Muscle of leg (tissue), 3 donors: ENCODE measurements at regions not wholly inside any gene's neighbourhood (a gene's known extent, or its start where the extent isn't known, plus 50 kb on each side); places are given as distances from the start of the nearest gene placed in this dataset.

ENCODE experiments used
- DNase-seq: peaks from one replicate; pipeline ENCODE4 v3.0.0; 2013
- H3K27ac ChIP-seq: one replicate; pipeline ENCODE4 v1.5.1; 2013; ENCODE audit warnings: mild to moderate bottlenecking, low read length, control low read depth
- H3K27me3 ChIP-seq: one replicate; pipeline ENCODE4 v1.6.1; 2013; ENCODE audit warnings: low read length; ENCODE audit not compliant: control insufficient read depth, insufficient read depth
- H3K36me3 ChIP-seq: one replicate; pipeline ENCODE4 v1.6.1; 2013; ENCODE audit warnings: low read length; ENCODE audit not compliant: control insufficient read depth, insufficient read depth
- H3K4me1 ChIP-seq: one replicate; pipeline ENCODE4 v1.6.1; 2013; ENCODE audit warnings: low read length; ENCODE audit not compliant: control insufficient read depth, insufficient read depth
- H3K4me3 ChIP-seq: one replicate; pipeline ENCODE4 v1.5.1; 2013; ENCODE audit warnings: low read length, control low read depth
- H3K9me3 ChIP-seq: replicated peaks from 2 replicates; pipeline ENCODE4 v1.6.1; 2013; ENCODE audit warnings: low read depth, low read length; ENCODE audit not compliant: control insufficient read depth
- WGBS: methylation state at CpG from one replicate; pipeline ENCODE4 v1.1.5; 2013; ENCODE audit warnings: missing lambda C conversion rate; ENCODE audit not compliant: insufficient coverage; 5-methylcytosine and 5-hydroxymethylcytosine counted together

- Histone ChIP-seq H3K36me3 (no peaks in the 10 kb centered on the region), H3K4me3 (no peak overlapping the region), H3K9me3 (no peaks in the 10 kb centered on the region), H3K27me3 (no peaks in the 10 kb centered on the region), H3K27ac (no peak overlapping the region), H3K4me1 (no peaks in the 10 kb centered on the region)
- WGBS, result 40% methylated on average over 1 of the region's 4 CpGs
- DNase-seq, result no peak
Measured at GRCh38 chr18:51603551-51603950, 406.1 kb upstream of the MEX3C start.

DNA sequence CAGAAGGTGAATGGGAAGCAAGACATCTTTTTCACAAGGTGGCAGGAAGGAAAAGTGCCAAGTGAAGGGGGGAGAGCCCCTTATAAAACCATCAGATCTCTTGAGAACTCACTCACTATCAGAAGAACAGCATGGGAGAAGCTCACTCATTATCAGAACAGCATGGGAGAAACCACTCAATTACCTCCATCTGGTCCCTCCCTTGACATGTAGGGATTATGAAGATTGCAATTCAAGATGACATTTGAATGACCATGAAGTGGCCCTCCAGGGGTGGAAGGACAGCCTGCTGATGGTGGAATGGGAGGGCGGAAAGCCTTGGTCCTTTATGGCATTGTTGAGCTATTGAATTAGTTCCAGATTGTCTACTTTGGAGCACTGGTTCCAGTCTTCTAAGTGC lies 413.0 kb upstream of the MEX3C start:
- no peak overlapping the region for H3K4me3 ChIP-seq
- no peak for DNase-seq
- no peaks in the 10 kb centered on the region for H3K36me3 ChIP-seq
- no peak overlapping the region for H3K27ac ChIP-seq
- H3K4me1 ChIP-seq, result no peaks in the 10 kb centered on the region
- no CpG with 5 or more reads among the region's 1 CpG for WGBS
- H3K9me3 ChIP-seq, result no peaks in the 10 kb centered on the region
- no peaks in the 10 kb centered on the region for H3K27me3 ChIP-seq

DNA sequence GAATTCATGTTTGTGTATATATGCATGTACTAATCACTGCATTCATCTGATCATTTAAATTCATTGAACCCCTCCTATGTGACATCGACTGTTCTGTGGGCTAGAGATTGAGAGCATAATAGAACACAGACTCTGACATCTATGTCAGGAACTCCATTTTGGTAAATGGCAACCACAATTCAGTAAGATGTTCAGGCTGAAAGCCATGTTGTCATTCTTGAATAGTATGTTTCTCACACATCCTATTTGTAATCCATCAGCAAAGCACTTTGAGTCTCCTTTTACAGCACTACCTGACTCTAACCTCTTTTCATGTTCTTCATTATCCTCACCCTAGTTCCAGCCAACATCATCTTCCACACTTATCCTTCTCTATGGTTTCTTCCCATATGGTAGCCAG lies 413.8 kb upstream of the MEX3C start:
- no peak overlapping the region for H3K27ac ChIP-seq
- no peaks in the 10 kb centered on the region for H3K9me3 ChIP-seq
- H3K4me3 ChIP-seq, result no peak overlapping the region
- H3K4me1 ChIP-seq, result no peaks in the 10 kb centered on the region
- no peaks in the 10 kb centered on the region for H3K27me3 ChIP-seq
- no CpG with 5 or more reads among the region's 1 CpG for WGBS
- no peak for DNase-seq
- H3K36me3 ChIP-seq, result no peaks in the 10 kb centered on the region

GRCh38 chr18:51614033-51614432 lies 416.6 kb upstream of the MEX3C start:
- H3K9me3 ChIP-seq, result no peaks in the 10 kb centered on the region
- WGBS, result 78% methylated on average over 3 of the region's 5 CpGs
- H3K4me1 ChIP-seq, result no peaks in the 10 kb centered on the region
- no peaks in the 10 kb centered on the region for H3K36me3 ChIP-seq
- H3K27me3 ChIP-seq, result no peaks in the 10 kb centered on the region
- no peak for DNase-seq
- no peak overlapping the region for H3K4me3 ChIP-seq
- H3K27ac ChIP-seq, result no peak overlapping the region

GRCh38 chr18:51614967-51615571 lies 417.6 kb upstream of the MEX3C start:
- no peaks in the 10 kb centered on the region for H3K9me3 ChIP-seq
- no peaks in the 10 kb centered on the region for H3K27me3 ChIP-seq
- no peak overlapping the region for H3K4me3 ChIP-seq
- no peaks in the 10 kb centered on the region for H3K36me3 ChIP-seq
- DNase-seq, result peak; percentile 19
- WGBS, result 41% methylated on average over 4 of the region's 7 CpGs
- H3K27ac ChIP-seq, result no peak overlapping the region
- no peaks in the 10 kb centered on the region for H3K4me1 ChIP-seq

DNA sequence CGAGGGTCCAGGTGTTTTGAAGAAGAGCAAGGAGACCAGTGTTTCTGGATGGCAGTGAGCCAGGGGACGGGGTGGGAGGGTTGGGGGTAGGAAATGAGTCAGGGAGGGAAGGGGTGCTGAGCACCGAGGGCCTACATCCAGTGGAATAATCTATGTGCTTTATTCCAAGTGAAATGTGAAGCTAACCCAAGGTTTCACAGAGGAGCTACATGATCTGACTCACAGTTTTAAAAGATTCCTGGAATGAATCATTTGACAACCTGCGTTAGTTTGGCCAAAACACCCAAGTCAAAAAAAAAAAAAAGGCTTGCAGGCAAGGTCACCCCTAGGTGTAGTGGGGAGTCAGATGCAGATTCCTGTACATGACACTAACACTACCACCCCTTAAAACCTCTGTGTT lies 419.7 kb upstream of the MEX3C start:
- no peaks in the 10 kb centered on the region for H3K9me3 ChIP-seq
- H3K27ac ChIP-seq, result no peak overlapping the region
- no peak for DNase-seq
- no peaks in the 10 kb centered on the region for H3K27me3 ChIP-seq
- no peaks in the 10 kb centered on the region for H3K36me3 ChIP-seq
- H3K4me3 ChIP-seq, result no peak overlapping the region
- WGBS, result 28% methylated on average over 3 of the region's 4 CpGs
- no peaks in the 10 kb centered on the region for H3K4me1 ChIP-seq

GRCh38 chr18:51617572-51618260 lies 420.2 kb upstream of the MEX3C start:
- 60% methylated on average over 2 of the region's 2 CpGs for WGBS
- no peaks in the 10 kb centered on the region for H3K9me3 ChIP-seq
- peaks cover 4% of the 10 kb centered on the region for H3K27me3 ChIP-seq
- DNase-seq, result no peak
- no peaks in the 10 kb centered on the region for H3K36me3 ChIP-seq
- peaks cover 2% of the 10 kb centered on the region for H3K4me1 ChIP-seq
- H3K4me3 ChIP-seq, result no peak overlapping the region
- no peak overlapping the region for H3K27ac ChIP-seq

- Histone ChIP-seq H3K4me1 (peaks cover 2% of the 10 kb centered on the region), H3K36me3 (no peaks in the 10 kb centered on the region), H3K27me3 (peaks cover 5% of the 10 kb centered on the region), H3K4me3 (no peak overlapping the region), H3K9me3 (no peaks in the 10 kb centered on the region), H3K27ac (no peak overlapping the region)
- DNase-seq, result no peak
- WGBS, result 20% methylated on average over 1 of the region's 1 CpG
Measured at GRCh38 chr18:51619283-51619682, 421.8 kb upstream of the MEX3C start.

DNA sequence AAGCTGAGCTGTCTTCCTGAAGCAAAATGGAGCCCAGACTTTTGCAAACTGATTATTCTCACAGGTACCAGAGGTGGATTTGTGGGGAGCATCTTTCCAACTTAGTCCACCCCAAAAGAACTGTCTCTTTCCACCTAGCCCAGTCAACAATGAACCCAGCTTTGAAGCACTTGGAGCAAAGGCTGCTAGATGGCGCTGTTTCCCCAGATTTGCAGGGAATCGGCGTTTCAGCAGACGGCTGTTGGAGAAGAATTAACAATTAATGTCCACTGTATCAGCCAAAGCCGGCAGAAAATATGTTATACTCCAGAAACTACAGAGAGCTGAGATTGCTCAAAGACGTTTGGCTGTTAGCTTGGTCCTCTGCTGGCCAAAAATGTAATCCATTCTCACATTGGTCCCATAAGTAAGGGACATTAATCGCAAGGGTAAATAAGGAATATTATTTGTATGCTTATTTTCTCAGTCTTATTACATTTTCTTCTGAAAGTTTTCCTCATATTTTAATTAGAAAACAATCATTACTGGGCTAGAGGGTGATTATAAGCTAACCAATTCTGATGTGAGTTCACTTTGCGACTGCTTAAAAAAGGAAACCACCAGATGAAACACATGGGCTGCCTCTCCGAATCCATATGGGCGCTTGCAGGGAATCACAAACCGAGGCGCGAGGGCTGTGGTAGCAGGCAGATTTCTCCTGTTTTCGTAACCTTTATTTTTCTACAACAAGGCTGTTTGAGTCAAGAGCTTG lies 423.8 kb upstream of the MEX3C start:
- Histone ChIP-seq H3K4me3 (no peak overlapping the region), H3K9me3 (no peaks in the 10 kb centered on the region), H3K36me3 (no peaks in the 10 kb centered on the region), H3K27me3 (peaks cover 5% of the 10 kb centered on the region), H3K4me1 (peaks cover 2% of the 10 kb centered on the region), H3K27ac (no peak overlapping the region)
- WGBS, result 26% methylated on average over 10 of the region's 14 CpGs
- peak; percentile 65 for DNase-seq

DNA sequence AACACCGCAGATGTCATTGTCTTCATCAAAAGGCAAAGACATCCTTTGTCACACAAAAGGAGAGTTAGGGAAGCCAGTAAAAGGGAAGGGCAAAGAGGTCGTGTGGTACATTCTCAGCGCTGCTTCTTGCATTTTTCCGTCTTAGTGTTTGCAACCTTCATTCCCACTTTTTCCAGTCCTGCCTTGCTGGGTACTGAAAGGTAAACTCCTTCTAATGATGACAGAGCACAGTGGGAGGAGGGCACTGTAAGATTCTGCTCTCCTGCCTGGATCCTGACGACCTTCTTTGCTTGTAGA lies 424.3 kb upstream of the MEX3C start:
- Histone ChIP-seq H3K27ac (no peak overlapping the region), H3K4me3 (no peak overlapping the region), H3K36me3 (no peaks in the 10 kb centered on the region), H3K4me1 (peaks cover 2% of the 10 kb centered on the region), H3K27me3 (peaks cover 5% of the 10 kb centered on the region), H3K9me3 (no peaks in the 10 kb centered on the region)
- WGBS, result 63% methylated on average over 3 of the region's 5 CpGs
- no peak for DNase-seq
